Stimulated activated CD4-positive, alpha-beta T cell treated with anti-CD3 and anti-CD28 coated beads, Interleukin-1b, Interleukin-23, amount 100 ng/mL, for 24 hours (primary cell): ENCODE measurements at regions not wholly inside any gene's neighbourhood (a gene's known extent, or its start where the extent isn't known, plus 50 kb on each side); places are given as distances from the start of the nearest gene placed in this dataset.
"Not testable (repeated sequence)": the region's sequence is repeated elsewhere in the genome, so short reads cannot be mapped to it uniquely, and the experiment has no call there.

Experiments
- DNase-seq, 4 experiments: peaks; one replicate each; pipeline ENCODE4 v3.0.0-alpha.2; 2020; ENCODE audit warnings: low read depth in 4 of 4, low spot score in 1 of 4

GRCh38 chr6:104519566-104519965 lies 340.2 kb downstream of the HACE1 start:
- no peak for DNase-seq

GRCh38 chr6:104509355-104509754 lies 350.4 kb downstream of the HACE1 start:
- DNase-seq, result no peak

- DNase-seq, result no peak
These were observed 353.3 kb downstream of the HACE1 start for GRCh38 chr6:104506429-104506828.

- DNase-seq, result no peak
These were observed 353.9 kb downstream of the HACE1 start for GRCh38 chr6:104505838-104506237.

- no peak for DNase-seq
These were observed 359.5 kb downstream of the HACE1 start for GRCh38 chr6:104500265-104500664.

- no peak for DNase-seq
These were observed 373.7 kb downstream of the HACE1 start for GRCh38 chr6:104486035-104486434.

GRCh38 chr6:104484626-104485025 lies 375.1 kb downstream of the HACE1 start:
- no peak for DNase-seq

GRCh38 chr6:104484191-104484590 lies 375.5 kb downstream of the HACE1 start:
- no peak for DNase-seq

- DNase-seq, result no peak
These were observed 376.4 kb downstream of the HACE1 start for GRCh38 chr6:104483225-104483834.

GRCh38 chr6:104477569-104477968 lies 382.1 kb downstream of the HACE1 start:
- DNase-seq, result no peak

GRCh38 chr6:104473021-104473429 lies 386.7 kb downstream of the HACE1 start:
- DNase-seq, result no peak

GRCh38 chr6:104472021-104472901 lies 387.5 kb downstream of the HACE1 start:
- no peak for DNase-seq

- DNase-seq, result no peak
These were observed 393.4 kb downstream of the HACE1 start for GRCh38 chr6:104466306-104466705.

- DNase-seq, result no peak
These were observed 396.7 kb downstream of the HACE1 start for GRCh38 chr6:104462811-104463599.

GRCh38 chr6:104460738-104461483 lies 398.8 kb downstream of the HACE1 start:
- no peak for DNase-seq

- no peak for DNase-seq
These were observed 400.2 kb downstream of the HACE1 start for GRCh38 chr6:104459543-104459942.

- no peak for DNase-seq
These were observed 409.8 kb downstream of the HACE1 start for GRCh38 chr6:104449918-104450317.

- DNase-seq, result not testable (repeated sequence)
These were observed 413.3 kb downstream of the HACE1 start for GRCh38 chr6:104446101-104447080.

- no peak for DNase-seq
These were observed 425.2 kb downstream of the HACE1 start for GRCh38 chr6:104434519-104434918.

GRCh38 chr6:104431096-104431495 lies 428.6 kb downstream of the HACE1 start:
- DNase-seq, result no peak
